ENCODE measurements at regions not wholly inside any gene's neighbourhood (a gene's known extent, or its start where the extent isn't known, plus 50 kb on each side); places are given as distances from the start of the nearest gene placed in this dataset.
A peak's percentile ranks its signal among the peaks of the same experiment; 100 is the strongest.
"Not testable (repeated sequence)": the region's sequence is repeated elsewhere in the genome, so short reads cannot be mapped to it uniquely, and the experiment has no call there.

- peak in 1 of 9 donors; percentile 8 for DNase-seq (ENCODE audit: low read depth in 6 of 9, low spot score in 9 of 9)
- Histone ChIP-seq H3K4me1 (ENCODE audit: control insufficient read depth in 2 of 2, insufficient read depth in 2 of 2, low read length in 2 of 2) (no peaks in the 10 kb centered on the region), H3K27me3 (ENCODE audit: control insufficient read depth in 2 of 2, insufficient read depth in 1 of 2, low read length in 1 of 2) (no peaks in the 10 kb centered on the region), H3K4me3 (ENCODE audit: low read length in 2 of 2) (no peak overlapping the region), H3K9me3 (ENCODE audit: control insufficient read depth in 2 of 2, insufficient read depth in 1 of 2, low read length in 1 of 2) (no peaks in the 10 kb centered on the region), H3K27ac (ENCODE audit: low read depth in 1 of 2, low read length in 1 of 2) (no peak overlapping the region), H3K36me3 (ENCODE audit: control insufficient read depth in 2 of 2, insufficient read depth in 2 of 2, low read length in 1 of 2) (no peaks in the 10 kb centered on the region)
- 73% methylated on average over 9 of the region's 9 CpGs for WGBS
Measured at GRCh38 chr4:119977076-119977940, 89.3 kb downstream of the MAD2L1 start.

- Histone ChIP-seq H3K36me3 (ENCODE audit: control insufficient read depth in 2 of 2, insufficient read depth in 2 of 2, low read length in 1 of 2) (no peaks in the 10 kb centered on the region), H3K4me3 (ENCODE audit: low read length in 2 of 2) (no peak overlapping the region), H3K27me3 (ENCODE audit: control insufficient read depth in 2 of 2, insufficient read depth in 1 of 2, low read length in 1 of 2) (no peaks in the 10 kb centered on the region), H3K4me1 (ENCODE audit: control insufficient read depth in 2 of 2, insufficient read depth in 2 of 2, low read length in 2 of 2) (no peaks in the 10 kb centered on the region), H3K9me3 (ENCODE audit: control insufficient read depth in 2 of 2, insufficient read depth in 1 of 2, low read length in 1 of 2) (no peaks in the 10 kb centered on the region), H3K27ac (ENCODE audit: low read depth in 1 of 2, low read length in 1 of 2) (no peak overlapping the region)
- WGBS: 96% methylated on average over 1 of the region's 1 CpG
- DNase-seq (ENCODE audit: low read depth in 6 of 9, low spot score in 9 of 9): no peak
Measured at GRCh38 chr4:119971431-119972084, 95.1 kb downstream of the MAD2L1 start.

DNA sequence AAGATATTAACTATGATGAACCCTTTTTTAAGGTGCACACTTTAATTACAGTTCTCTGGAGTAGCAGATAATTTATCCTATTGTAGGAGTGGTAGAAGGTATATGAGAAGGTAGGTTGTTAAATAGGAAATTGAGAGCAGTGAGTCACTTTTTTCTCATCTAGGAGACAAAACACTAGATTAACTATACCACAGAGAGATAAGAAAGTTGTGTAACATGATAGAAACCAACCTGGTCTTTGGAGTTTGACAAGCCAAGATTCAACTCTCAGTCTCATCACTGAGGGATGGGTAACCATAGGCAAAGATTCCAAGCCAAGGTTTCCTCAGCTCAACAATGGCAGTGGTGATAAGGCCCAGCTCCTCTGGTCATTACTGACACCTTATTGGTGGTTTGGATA is 104.0 kb downstream of the MAD2L1 start:
- Histone ChIP-seq H3K27ac (ENCODE audit: low read depth in 1 of 2, low read length in 1 of 2) (no peak overlapping the region), H3K9me3 (ENCODE audit: control insufficient read depth in 2 of 2, insufficient read depth in 1 of 2, low read length in 1 of 2) (no peaks in the 10 kb centered on the region), H3K4me1 (ENCODE audit: control insufficient read depth in 2 of 2, insufficient read depth in 2 of 2, low read length in 2 of 2) (no peaks in the 10 kb centered on the region), H3K4me3 (ENCODE audit: low read length in 2 of 2) (no peak overlapping the region), H3K27me3 (ENCODE audit: control insufficient read depth in 2 of 2, insufficient read depth in 1 of 2, low read length in 1 of 2) (no peaks in the 10 kb centered on the region), H3K36me3 (ENCODE audit: control insufficient read depth in 2 of 2, insufficient read depth in 2 of 2, low read length in 1 of 2) (no peaks in the 10 kb centered on the region)
- no peak for DNase-seq (ENCODE audit: low read depth in 6 of 9, low spot score in 9 of 9)

DNA sequence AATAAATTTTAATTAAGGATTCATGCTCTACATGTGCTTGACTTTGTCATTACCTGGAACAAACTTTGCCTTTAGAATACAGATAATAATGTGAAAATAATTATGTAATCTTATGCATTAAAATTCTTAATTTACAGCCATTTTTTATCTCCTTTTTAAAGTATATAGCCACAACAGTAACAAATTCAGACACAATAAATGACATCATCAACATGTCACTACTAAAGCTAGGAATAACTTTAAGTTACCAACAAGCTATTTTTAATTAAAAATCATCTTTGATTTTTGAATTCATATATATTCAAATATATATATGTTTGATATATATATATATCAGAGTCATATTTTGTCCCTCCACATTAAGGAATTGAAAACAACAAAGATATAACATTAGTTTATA is 107.7 kb downstream of the MAD2L1 start:
- Histone ChIP-seq H3K4me3 (ENCODE audit: low read length in 2 of 2) (no peak overlapping the region), H3K27ac (ENCODE audit: low read depth in 1 of 2, low read length in 1 of 2) (no peak overlapping the region), H3K4me1 (ENCODE audit: control insufficient read depth in 2 of 2, insufficient read depth in 2 of 2, low read length in 2 of 2) (no peaks in the 10 kb centered on the region), H3K36me3 (ENCODE audit: control insufficient read depth in 2 of 2, insufficient read depth in 2 of 2, low read length in 1 of 2) (no peaks in the 10 kb centered on the region), H3K9me3 (ENCODE audit: control insufficient read depth in 2 of 2, insufficient read depth in 1 of 2, low read length in 1 of 2) (no peaks in the 10 kb centered on the region), H3K27me3 (ENCODE audit: control insufficient read depth in 2 of 2, insufficient read depth in 1 of 2, low read length in 1 of 2) (no peaks in the 10 kb centered on the region)
- DNase-seq (ENCODE audit: low read depth in 6 of 9, low spot score in 9 of 9): no peak

GRCh38 chr4:119955256-119955655 is 111.4 kb downstream of the MAD2L1 start:
- Histone ChIP-seq H3K27ac (ENCODE audit: low read depth in 1 of 2, low read length in 1 of 2) (no peak overlapping the region), H3K4me1 (ENCODE audit: control insufficient read depth in 2 of 2, insufficient read depth in 2 of 2, low read length in 2 of 2) (no peaks in the 10 kb centered on the region), H3K36me3 (ENCODE audit: control insufficient read depth in 2 of 2, insufficient read depth in 2 of 2, low read length in 1 of 2) (no peaks in the 10 kb centered on the region), H3K4me3 (ENCODE audit: low read length in 2 of 2) (no peak overlapping the region), H3K9me3 (ENCODE audit: control insufficient read depth in 2 of 2, insufficient read depth in 1 of 2, low read length in 1 of 2) (no peaks in the 10 kb centered on the region), H3K27me3 (ENCODE audit: control insufficient read depth in 2 of 2, insufficient read depth in 1 of 2, low read length in 1 of 2) (no peaks in the 10 kb centered on the region)
- DNase-seq (ENCODE audit: low read depth in 6 of 9, low spot score in 9 of 9): no peak
- WGBS: 87% methylated on average over 3 of the region's 3 CpGs

DNA sequence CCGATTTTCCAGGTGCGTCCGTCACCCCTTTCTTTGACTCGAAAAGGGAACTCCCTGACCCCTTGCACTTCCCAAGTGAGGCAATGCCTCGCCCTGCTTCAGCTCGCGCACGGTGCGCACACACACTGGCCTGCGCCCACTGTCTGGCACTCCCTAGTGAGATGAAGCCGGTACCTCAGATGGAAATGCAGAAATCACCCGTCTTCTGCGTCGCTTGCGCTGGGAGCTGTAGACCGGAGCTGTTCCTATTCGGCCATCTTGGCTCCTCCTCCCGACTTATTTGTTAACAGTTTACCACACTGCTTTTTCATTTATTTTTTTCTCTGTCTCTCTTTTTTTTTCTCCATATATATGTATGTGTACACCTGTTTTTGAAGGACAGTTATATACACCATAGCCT is 112.2 kb downstream of the MAD2L1 start:
- not testable (repeated sequence) for H3K36me3 ChIP-seq (ENCODE audit: control insufficient read depth in 2 of 2, insufficient read depth in 2 of 2, low read length in 1 of 2); H3K27ac ChIP-seq (ENCODE audit: low read depth in 1 of 2, low read length in 1 of 2); DNase-seq (ENCODE audit: low read depth in 6 of 9, low spot score in 9 of 9); H3K9me3 ChIP-seq (ENCODE audit: control insufficient read depth in 2 of 2, insufficient read depth in 1 of 2, low read length in 1 of 2); H3K4me1 ChIP-seq (ENCODE audit: control insufficient read depth in 2 of 2, insufficient read depth in 2 of 2, low read length in 2 of 2); H3K4me3 ChIP-seq (ENCODE audit: low read length in 2 of 2); H3K27me3 ChIP-seq (ENCODE audit: control insufficient read depth in 2 of 2, insufficient read depth in 1 of 2, low read length in 1 of 2)
- 98% methylated on average over 16 of the region's 18 CpGs for WGBS

DNA sequence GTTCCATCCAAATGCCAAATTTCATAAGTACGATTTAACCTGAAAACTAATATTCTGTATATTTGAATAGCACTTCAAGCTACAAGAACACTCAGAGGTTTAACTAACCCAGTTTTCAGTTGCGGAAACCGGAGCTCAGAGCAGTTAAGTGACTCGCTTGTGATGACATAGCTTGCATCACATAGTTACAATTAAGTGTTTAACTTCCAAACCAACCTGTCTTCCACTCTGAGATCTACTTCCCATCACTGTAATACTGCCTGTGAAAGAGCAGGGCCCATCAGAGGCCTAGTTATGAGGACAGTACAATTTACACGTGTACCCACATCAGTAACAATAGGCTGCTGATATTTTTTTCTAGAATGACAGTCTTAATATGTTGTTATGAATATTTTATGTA is 120.3 kb downstream of the MAD2L1 start:
- WGBS: 87% methylated on average over 5 of the region's 5 CpGs
- no peak for DNase-seq (ENCODE audit: low read depth in 6 of 9, low spot score in 9 of 9)
- no peak overlapping the region for H3K4me3 ChIP-seq (ENCODE audit: low read length in 2 of 2)

GRCh38 chr4:119942806-119943205 is 123.8 kb downstream of the MAD2L1 start:
- Histone ChIP-seq H3K27ac (ENCODE audit: low read depth in 1 of 2, low read length in 1 of 2) (no peak overlapping the region), H3K27me3 (ENCODE audit: control insufficient read depth in 2 of 2, insufficient read depth in 1 of 2, low read length in 1 of 2) (no peaks in the 10 kb centered on the region), H3K36me3 (ENCODE audit: control insufficient read depth in 2 of 2, insufficient read depth in 2 of 2, low read length in 1 of 2) (no peaks in the 10 kb centered on the region), H3K4me1 (ENCODE audit: control insufficient read depth in 2 of 2, insufficient read depth in 2 of 2, low read length in 2 of 2) (no peaks in the 10 kb centered on the region), H3K4me3 (ENCODE audit: low read length in 2 of 2) (no peak overlapping the region), H3K9me3 (ENCODE audit: control insufficient read depth in 2 of 2, insufficient read depth in 1 of 2, low read length in 1 of 2) (no peaks in the 10 kb centered on the region)
- 89% methylated on average over 1 of the region's 1 CpG for WGBS
- DNase-seq (ENCODE audit: low read depth in 6 of 9, low spot score in 9 of 9): no peak

More for the DNA sequence above, 120.3 kb downstream of the MAD2L1 start:
- Histone ChIP-seq H3K27me3 (ENCODE audit: control insufficient read depth in 2 of 2, insufficient read depth in 1 of 2, low read length in 1 of 2) (no peaks in the 10 kb centered on the region), H3K27ac (ENCODE audit: low read depth in 1 of 2, low read length in 1 of 2) (no peak overlapping the region), H3K36me3 (ENCODE audit: control insufficient read depth in 2 of 2, insufficient read depth in 2 of 2, low read length in 1 of 2) (no peaks in the 10 kb centered on the region), H3K4me1 (ENCODE audit: control insufficient read depth in 2 of 2, insufficient read depth in 2 of 2, low read length in 2 of 2) (no peaks in the 10 kb centered on the region), H3K9me3 (ENCODE audit: control insufficient read depth in 2 of 2, insufficient read depth in 1 of 2, low read length in 1 of 2) (no peaks in the 10 kb centered on the region)

DNA sequence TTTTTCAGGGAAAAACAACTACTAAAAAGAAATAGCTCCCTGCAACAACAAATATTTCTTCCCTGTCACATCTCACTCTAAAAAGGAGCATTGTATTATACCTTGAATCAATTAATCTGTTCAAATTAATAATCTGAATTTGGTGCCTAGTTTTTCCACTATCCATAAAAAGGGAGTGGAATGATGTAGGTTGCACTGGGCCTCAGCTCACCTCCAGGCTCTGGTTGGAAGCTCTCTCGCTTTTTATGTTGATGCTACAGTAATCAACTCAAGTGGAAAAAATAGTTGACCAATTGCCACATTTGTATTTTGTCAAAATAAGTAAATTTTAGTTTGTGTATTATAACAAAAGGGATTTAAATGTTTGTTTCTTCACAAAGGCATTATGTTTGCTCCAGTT is 126.1 kb downstream of the MAD2L1 start:
- WGBS: 87% methylated on average over 1 of the region's 1 CpG
- Histone ChIP-seq H3K27ac (ENCODE audit: low read depth in 1 of 2, low read length in 1 of 2) (no peak overlapping the region), H3K4me3 (ENCODE audit: low read length in 2 of 2) (no peak overlapping the region), H3K9me3 (ENCODE audit: control insufficient read depth in 2 of 2, insufficient read depth in 1 of 2, low read length in 1 of 2) (no peaks in the 10 kb centered on the region), H3K36me3 (ENCODE audit: control insufficient read depth in 2 of 2, insufficient read depth in 2 of 2, low read length in 1 of 2) (no peaks in the 10 kb centered on the region), H3K27me3 (ENCODE audit: control insufficient read depth in 2 of 2, insufficient read depth in 1 of 2, low read length in 1 of 2) (no peaks in the 10 kb centered on the region), H3K4me1 (ENCODE audit: control insufficient read depth in 2 of 2, insufficient read depth in 2 of 2, low read length in 2 of 2) (no peaks in the 10 kb centered on the region)
- no peak for DNase-seq (ENCODE audit: low read depth in 6 of 9, low spot score in 9 of 9)

Measured in thymus (tissue), 11 donors.